AG10803 (cell line): ENCODE measurements at regions not wholly inside any gene's neighbourhood (a gene's known extent, or its start where the extent isn't known, plus 50 kb on each side); places are given as distances from the start of the nearest gene placed in this dataset.

Experiments used
- DNase-seq: peaks from one replicate; pipeline ENCODE4 v3.0.0; 2010; ENCODE audit warnings: low read depth
- H3K4me3 ChIP-seq: 2 replicates; pipeline ENCODE4 v1.5.1; 2011; ENCODE audit warnings: mild to moderate bottlenecking, low read length, control low read depth
- CTCF ChIP-seq: conservative IDR thresholded peaks from 2 replicates; pipeline ENCODE4 v1.5.1; 2011; ENCODE audit warnings: mild to moderate bottlenecking, low read length, control low read depth, inconsistent platforms

- TF ChIP-seq CTCF: no peak
- no peak for DNase-seq
- H3K4me3 ChIP-seq: no peak overlapping the region
These were observed 147.4 kb downstream of the NSUN3 start for GRCh38 chr3:94210256-94210655.

DNA sequence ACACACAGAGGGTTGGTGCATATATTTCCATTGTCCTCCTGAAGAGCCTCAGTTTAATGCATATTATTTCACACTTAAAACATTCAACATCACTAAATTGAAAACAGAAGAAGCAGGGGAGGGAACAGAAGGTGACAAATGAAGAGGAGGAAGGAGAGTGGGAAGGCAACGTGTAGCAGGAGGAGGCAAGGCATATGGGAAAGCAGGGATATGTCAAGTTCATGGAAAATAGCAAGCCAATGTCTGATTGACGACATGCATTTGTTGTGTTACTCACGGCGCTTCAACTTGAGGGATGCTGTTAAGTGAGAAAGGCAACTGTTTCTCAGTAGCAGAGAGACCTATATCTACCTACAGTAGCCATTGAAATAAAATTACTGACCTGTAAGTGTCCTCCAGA, 154.5 kb downstream of the NSUN3 start:
- no peak overlapping the region for H3K4me3 ChIP-seq
- no peak for TF ChIP-seq CTCF
- DNase-seq: no peak

GRCh38 chr3:94220426-94220825, 157.6 kb downstream of the NSUN3 start:
- no peak overlapping the region for H3K4me3 ChIP-seq
- no peak for DNase-seq
- no peak for TF ChIP-seq CTCF

- TF ChIP-seq CTCF: no peak
- H3K4me3 ChIP-seq: no peak overlapping the region
- DNase-seq: no peak
These were observed 159.0 kb downstream of the NSUN3 start for GRCh38 chr3:94221829-94222228.

DNA sequence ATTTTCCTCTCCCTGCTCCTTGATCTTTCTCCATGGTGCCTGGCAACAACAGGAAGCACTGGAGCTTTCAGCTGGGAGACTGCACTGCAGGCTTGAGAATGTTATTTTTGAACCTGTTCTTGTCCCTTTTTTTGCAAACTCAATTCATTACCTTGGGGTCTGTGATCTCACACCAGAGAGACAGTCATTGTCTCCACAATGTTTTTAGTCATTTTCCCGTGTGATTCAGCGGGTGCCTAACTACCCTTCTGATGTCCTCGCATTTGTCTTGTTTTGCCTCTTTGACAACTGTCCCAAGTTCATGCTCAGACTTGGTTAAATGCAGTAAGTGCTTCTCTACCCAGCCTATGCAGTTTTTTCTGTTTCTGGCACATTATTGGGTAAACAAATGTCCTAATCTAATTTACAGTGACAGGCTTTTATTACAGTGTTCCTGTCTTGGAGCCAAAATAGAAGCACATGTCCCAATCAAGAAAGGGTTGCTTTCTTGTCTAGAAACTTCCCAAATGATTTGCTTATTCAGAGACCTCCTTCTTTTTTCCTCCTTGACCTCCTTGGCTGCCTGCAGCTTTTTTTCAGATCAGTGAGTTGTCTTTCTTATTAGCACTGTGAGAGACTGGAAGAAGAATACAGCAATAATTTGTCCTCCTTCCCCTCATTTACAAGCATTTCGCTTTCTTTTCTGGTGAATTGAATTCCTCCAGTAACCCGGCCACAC, 162.4 kb downstream of the NSUN3 start:
- DNase-seq: peak; percentile 17
- TF ChIP-seq CTCF: no peak
- no peak overlapping the region for H3K4me3 ChIP-seq

GRCh38 chr3:94226078-94226477, 163.2 kb downstream of the NSUN3 start:
- no peak for TF ChIP-seq CTCF
- peak; percentile 59 for DNase-seq

DNA sequence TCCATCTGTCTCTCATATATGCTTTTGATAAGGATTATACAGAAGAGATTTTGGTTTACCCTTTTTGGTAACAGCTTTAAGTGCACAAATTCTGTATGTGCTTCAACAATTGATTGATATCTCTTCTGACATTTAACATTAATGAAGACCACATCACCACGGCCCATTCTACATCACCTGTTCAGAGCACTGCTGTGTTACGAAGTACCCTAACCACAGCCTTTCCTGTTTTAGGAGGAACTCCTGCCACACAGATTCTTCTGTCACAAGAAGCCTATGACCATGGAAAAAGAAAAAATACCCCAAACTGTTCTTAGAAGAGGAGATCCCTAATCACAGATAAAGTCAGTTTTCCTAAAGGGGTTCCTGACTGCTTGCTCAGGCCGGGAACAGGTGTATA, 170.1 kb downstream of the NSUN3 start:
- no peak for DNase-seq
- TF ChIP-seq CTCF: no peak
- no peak overlapping the region for H3K4me3 ChIP-seq

More at GRCh38 chr3:94226078-94226477, 163.2 kb downstream of the NSUN3 start:
- H3K4me3 ChIP-seq: no peak overlapping the region
